ENCODE measurements at regions not wholly inside any gene's neighbourhood (a gene's known extent, or its start where the extent isn't known, plus 50 kb on each side); places are given as distances from the start of the nearest gene placed in this dataset.
"Not testable (repeated sequence)": the region's sequence is repeated elsewhere in the genome, so short reads cannot be mapped to it uniquely, and the experiment has no call there.

GRCh38 chrX:123788193-123788592 lies 55.3 kb upstream of the THOC2 start:
- not testable (repeated sequence) for DNase-seq

- no peak for DNase-seq
Measured at GRCh38 chrX:123788744-123789143, 55.9 kb upstream of the THOC2 start.

GRCh38 chrX:123797543-123798447 lies 62.1 kb upstream of the XIAP start:
- no peak for DNase-seq

GRCh38 chrX:123798706-123799430 lies 61.0 kb upstream of the XIAP start:
- not testable (repeated sequence) for DNase-seq

- no peak for DNase-seq
Measured at GRCh38 chrX:123801901-123802300, 58.0 kb upstream of the XIAP start.

GRCh38 chrX:123803331-123803983 lies 56.4 kb upstream of the XIAP start:
- DNase-seq: peak; percentile 81

GRCh38 chrX:123803984-123804365 lies 55.9 kb upstream of the XIAP start:
- DNase-seq: not testable (repeated sequence)

GRCh38 chrX:123807835-123808416 lies 51.9 kb upstream of the XIAP start:
- no peak for DNase-seq

GRCh38 chrX:123809854-123810375 lies 49.9 kb upstream of the XIAP start:
- no peak for DNase-seq
